GM12874 (cell line): ENCODE measurements at regions not wholly inside any gene's neighbourhood (a gene's known extent, or its start where the extent isn't known, plus 50 kb on each side); places are given as distances from the start of the nearest gene placed in this dataset.

Source experiments
- TF ChIP-seq, protein P1 (sequence below): IDR thresholded peaks from 2 replicates; pipeline ENCODE4 v1.5.1; 2011; ENCODE audit warnings: low read depth, mild to moderate bottlenecking, control low read depth, low read length, moderate library complexity; ENCODE audit not compliant: insufficient read depth

DNA sequence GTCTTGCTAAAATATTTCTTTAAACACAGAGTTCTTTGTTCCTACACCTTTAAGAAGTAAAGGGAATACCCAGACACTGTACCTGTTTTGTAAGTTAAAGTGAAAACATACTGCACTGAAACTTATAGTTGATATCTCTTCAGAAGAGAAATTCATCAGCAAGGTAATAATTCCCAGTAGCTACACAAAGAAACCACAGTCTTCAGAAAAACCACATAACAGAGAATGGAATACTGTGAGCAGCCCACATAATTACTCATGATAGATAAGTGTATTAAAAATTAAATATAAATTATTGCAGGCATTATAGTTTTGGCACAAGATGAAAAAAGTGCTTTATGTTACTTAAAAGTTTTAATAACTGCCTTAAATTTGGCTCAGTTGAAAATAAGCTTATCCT, 276.6 kb downstream of the SETD4 start:
- TF ChIP-seq, protein P1, sequence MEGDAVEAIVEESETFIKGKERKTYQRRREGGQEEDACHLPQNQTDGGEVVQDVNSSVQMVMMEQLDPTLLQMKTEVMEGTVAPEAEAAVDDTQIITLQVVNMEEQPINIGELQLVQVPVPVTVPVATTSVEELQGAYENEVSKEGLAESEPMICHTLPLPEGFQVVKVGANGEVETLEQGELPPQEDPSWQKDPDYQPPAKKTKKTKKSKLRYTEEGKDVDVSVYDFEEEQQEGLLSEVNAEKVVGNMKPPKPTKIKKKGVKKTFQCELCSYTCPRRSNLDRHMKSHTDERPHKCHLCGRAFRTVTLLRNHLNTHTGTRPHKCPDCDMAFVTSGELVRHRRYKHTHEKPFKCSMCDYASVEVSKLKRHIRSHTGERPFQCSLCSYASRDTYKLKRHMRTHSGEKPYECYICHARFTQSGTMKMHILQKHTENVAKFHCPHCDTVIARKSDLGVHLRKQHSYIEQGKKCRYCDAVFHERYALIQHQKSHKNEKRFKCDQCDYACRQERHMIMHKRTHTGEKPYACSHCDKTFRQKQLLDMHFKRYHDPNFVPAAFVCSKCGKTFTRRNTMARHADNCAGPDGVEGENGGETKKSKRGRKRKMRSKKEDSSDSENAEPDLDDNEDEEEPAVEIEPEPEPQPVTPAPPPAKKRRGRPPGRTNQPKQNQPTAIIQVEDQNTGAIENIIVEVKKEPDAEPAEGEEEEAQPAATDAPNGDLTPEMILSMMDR: no peak

DNA sequence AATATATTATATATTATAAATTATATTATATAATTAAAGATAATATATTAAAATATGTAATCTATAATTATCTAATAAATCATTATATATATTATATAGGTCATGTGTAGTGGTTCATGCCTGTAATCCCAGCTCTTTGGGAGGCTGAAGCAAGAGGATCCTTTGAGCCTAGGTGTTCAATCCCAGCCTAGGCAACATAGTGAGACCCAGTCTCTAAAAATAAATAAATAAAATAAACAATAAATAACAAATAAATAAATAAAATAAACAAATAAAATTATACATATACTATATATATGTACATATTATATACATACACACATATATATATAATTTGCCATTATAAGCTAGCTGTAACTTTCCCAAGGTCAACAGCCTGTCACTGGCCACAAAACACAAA, 277.7 kb downstream of the SETD4 start:
- TF ChIP-seq, protein P1: no peak

DNA sequence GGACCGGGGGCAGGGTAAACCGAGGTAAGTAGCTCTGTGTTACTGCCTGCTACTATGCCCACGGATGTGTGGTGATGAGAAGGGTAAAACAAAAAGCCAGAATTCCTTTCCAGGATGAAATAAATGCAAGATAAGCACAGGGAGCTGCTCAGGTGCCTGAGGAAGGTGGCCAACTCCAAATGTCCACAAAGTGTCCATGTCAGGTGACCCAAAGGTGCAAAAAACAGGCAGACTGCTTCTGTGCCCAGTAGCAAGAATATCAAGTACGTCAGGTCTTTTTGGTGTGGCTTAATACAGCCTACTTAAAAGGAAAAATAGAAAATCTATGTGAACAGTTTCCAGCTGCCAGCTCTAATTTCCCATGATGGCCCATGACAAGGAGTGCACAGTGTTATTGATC, 279.3 kb downstream of the SETD4 start:
- TF ChIP-seq, protein P1: no peak

DNA sequence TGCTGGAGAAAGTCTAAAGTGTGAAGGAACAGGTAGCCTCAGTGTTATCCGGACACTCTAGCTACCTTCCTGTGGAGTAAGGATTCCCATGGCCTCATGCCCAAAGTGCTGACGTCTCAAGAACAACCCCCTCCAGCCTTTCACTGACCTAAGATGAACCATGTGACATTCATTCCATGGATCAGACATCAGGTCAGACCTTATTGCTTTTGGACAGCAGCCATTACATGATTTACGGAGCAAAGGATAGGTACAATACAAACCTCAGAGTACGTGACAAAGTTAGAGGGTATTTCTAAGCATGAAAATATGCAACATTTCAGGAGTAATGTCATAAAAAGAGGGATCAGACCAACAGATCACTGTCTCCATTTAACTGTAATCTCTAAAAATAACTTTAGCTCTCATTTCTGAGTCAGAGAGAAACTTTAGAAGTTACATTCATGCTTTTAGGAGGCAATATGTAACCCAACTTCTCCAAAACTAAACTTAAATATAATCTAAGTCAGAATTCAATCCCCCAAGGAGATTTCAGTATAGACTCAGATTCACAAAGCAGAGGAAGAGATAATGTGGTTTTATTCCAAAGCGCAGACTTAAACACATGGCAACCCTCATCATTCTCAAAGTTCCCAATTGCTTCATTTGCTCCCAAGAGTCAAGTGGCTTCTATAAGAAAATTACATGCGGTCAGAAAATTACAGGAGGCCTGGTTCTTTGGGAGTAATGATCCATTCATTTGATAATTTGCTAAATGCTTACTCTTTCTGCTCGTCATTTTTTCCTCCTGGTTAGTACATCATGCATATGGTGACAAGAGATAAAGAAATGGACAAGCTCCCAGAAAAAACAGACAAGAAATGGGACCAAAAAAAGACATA, 280.4 kb downstream of the SETD4 start:
- TF ChIP-seq, protein P1: no peak

DNA sequence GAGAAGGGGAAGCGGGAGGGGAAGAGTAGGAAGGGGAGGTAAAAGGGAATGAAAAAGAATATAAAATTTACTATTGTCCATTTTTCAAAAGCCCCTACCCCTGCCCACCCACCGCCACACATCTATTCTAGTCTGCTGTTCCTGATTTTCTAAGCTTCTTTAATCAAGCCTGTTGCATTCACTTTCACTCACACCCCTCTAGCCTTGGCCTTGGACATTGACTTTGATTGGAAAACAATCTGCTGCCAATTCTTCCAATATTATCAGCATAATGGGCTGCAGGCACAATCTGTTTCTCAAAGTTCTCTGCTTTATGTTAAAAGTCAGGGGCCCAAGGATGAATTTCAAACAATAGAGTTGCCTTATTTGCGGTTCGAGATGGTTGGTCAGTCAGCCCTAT, 281.2 kb downstream of the SETD4 start:
- TF ChIP-seq, protein P1: no peak

DNA sequence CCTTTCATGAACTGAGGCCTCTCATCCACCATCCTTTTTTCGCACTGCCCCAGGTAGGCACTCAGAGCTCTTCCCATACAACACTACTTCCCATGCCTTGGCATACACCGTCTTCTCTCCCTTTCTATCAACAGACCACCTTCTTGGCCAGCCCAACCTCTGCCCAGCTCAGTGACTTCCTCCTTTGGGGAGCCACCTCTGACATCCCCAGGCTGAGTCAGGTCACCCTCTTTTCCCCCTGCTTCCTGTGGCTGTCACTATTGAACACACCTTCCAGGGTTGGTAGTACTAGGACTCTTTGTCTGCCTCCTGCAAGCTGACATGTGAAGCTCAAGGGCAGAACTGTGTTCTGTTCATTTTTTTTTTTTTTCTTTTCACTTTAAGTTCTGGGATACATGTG, 283.2 kb downstream of the SETD4 start:
- TF ChIP-seq, protein P1: no peak

DNA sequence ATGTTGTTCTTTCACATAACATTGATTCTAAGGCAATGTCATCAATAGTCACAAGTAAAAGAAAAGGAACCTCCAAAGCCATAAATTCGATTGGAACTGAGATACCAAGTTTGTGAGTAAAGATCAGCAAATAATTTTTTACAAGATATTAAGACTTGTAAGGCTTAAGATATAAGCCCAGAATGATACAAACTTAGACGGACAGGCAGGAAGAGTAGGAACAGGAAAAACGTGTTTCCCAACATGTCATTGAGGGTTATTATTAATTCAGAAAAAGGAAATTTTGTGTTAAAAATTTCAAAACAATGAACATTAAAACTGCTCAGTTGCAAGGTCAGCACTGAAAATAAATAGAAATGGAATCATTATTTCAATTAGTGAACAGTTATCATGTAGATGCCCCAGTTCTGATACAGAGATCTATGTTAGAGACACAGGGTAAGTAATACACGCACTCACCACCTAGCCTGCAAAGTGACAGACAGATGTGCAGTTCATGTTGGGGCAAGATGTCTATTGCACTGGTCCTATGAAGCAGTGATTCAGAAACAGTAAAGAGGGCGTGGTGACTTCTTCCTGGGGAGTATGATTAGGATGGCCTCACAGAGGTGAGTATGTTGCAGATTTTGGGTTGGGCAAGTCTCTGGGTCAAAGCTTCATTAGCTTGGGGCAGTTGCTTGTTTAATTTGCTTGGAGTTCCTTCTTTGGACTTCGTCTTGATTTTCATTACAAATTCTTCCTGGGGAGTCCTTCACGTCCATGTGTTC, 284.4 kb downstream of the SETD4 start:
- TF ChIP-seq, protein P1: no peak
